ENCODE measurements at regions not wholly inside any gene's neighbourhood (a gene's known extent, or its start where the extent isn't known, plus 50 kb on each side); places are given as distances from the start of the nearest gene placed in this dataset.

GRCh38 chr4:123481717-123482116 lies 85.1 kb downstream of the SPRY1 start:
- no peak for ATAC-seq (ENCODE audit: low read depth)
- TF ChIP-seq EZH2 (IDR thresholded peaks at IDR 0.05; ENCODE audit: borderline replicate concordance, insufficient read depth, low read depth, low read length, poor library complexity, severe bottlenecking) (no peak), CTCF (IDR thresholded peaks at IDR 0.05) (no peak)
- Histone ChIP-seq H3K4me2 (replicated peaks; ENCODE audit: low read depth, low read length, poor library complexity, severe bottlenecking) (no peak overlapping the region), H3K9me3 (ENCODE audit: control extremely low read depth in 1 of 3, control insufficient read depth in 2 of 3, insufficient read depth in 1 of 3, low read length in 2 of 3) (no peaks in the 10 kb centered on the region), H3K4me1 (ENCODE audit: control insufficient read depth in 2 of 2, insufficient read depth in 2 of 2, low read length in 2 of 2) (peaks cover 15% of the 10 kb centered on the region in 2 donors), H3K4me3 (ENCODE audit: control extremely low read depth in 1 of 5, extremely low read depth in 1 of 5, insufficient read depth in 1 of 5, low read depth in 2 of 5, low read length in 4 of 5) (no peak overlapping the region), H4K20me1 (ENCODE audit: control insufficient read depth, insufficient read depth, low read length, poor library complexity, severe bottlenecking) (no peaks in the 10 kb centered on the region), H3K9ac (ENCODE audit: low read length) (no peak overlapping the region), H2AFZ (ENCODE audit: insufficient read depth, low read depth, low read length, poor library complexity, severe bottlenecking) (no peak overlapping the region), H3K79me2 (ENCODE audit: control insufficient read depth, insufficient read depth, low read length) (no peaks in the 10 kb centered on the region), H3K36me3 (replicated peaks in 1 of 2; ENCODE audit: control extremely low read depth in 1 of 2, control insufficient read depth in 1 of 2, extremely low read depth in 1 of 2, insufficient read depth in 2 of 2, low read length in 1 of 2) (no peaks in the 10 kb centered on the region), H3K27ac (ENCODE audit: low read length in 2 of 2) (no peak overlapping the region), H3K27me3 (replicated peaks in 1 of 4; ENCODE audit: control extremely low read depth in 1 of 4, control insufficient read depth in 3 of 4, insufficient read depth in 4 of 4, low read length in 3 of 4) (no peaks in the 10 kb centered on the region)
- ChIA-PET CTCF (no interaction called here), POLR2A (no interaction called here)
- DNase-seq: no peak
- no peaks in the 10 kb centered on the region for H3K27me3 Mint-ChIP-seq
- peaks cover 21% of the 10 kb centered on the region for H3K4me1 Mint-ChIP-seq
- H3K4me3 Mint-ChIP-seq: no peak overlapping the region
- WGBS (ENCODE audit: insufficient coverage): 100% methylated on average over 3 of the region's 3 CpGs
- no peaks in the 10 kb centered on the region for H3K9me3 Mint-ChIP-seq (ENCODE audit: insufficient read depth)
- intact Hi-C loops (cut with micrococcal nuclease): no loop called here
- no peak overlapping the region for H3K27ac Mint-ChIP-seq

- TF ChIP-seq CTCF (IDR thresholded peaks at IDR 0.05) (no peak), EZH2 (IDR thresholded peaks at IDR 0.05; ENCODE audit: borderline replicate concordance, insufficient read depth, low read depth, low read length, poor library complexity, severe bottlenecking) (no peak)
- Histone ChIP-seq H3K27ac (ENCODE audit: low read length in 2 of 2) (no peak overlapping the region), H3K4me3 (ENCODE audit: control extremely low read depth in 1 of 5, extremely low read depth in 1 of 5, insufficient read depth in 1 of 5, low read depth in 2 of 5, low read length in 4 of 5) (no peak overlapping the region), H3K4me2 (replicated peaks; ENCODE audit: low read depth, low read length, poor library complexity, severe bottlenecking) (no peak overlapping the region), H3K4me1 (ENCODE audit: control insufficient read depth in 2 of 2, insufficient read depth in 2 of 2, low read length in 2 of 2) (no peaks in the 10 kb centered on the region), H2AFZ (ENCODE audit: insufficient read depth, low read depth, low read length, poor library complexity, severe bottlenecking) (no peak overlapping the region), H3K36me3 (replicated peaks in 1 of 2; ENCODE audit: control extremely low read depth in 1 of 2, control insufficient read depth in 1 of 2, extremely low read depth in 1 of 2, insufficient read depth in 2 of 2, low read length in 1 of 2) (no peaks in the 10 kb centered on the region), H3K79me2 (ENCODE audit: control insufficient read depth, insufficient read depth, low read length) (no peaks in the 10 kb centered on the region), H3K27me3 (replicated peaks in 1 of 4; ENCODE audit: control extremely low read depth in 1 of 4, control insufficient read depth in 3 of 4, insufficient read depth in 4 of 4, low read length in 3 of 4) (no peaks in the 10 kb centered on the region), H4K20me1 (ENCODE audit: control insufficient read depth, insufficient read depth, low read length, poor library complexity, severe bottlenecking) (no peaks in the 10 kb centered on the region), H3K9me3 (ENCODE audit: control extremely low read depth in 1 of 3, control insufficient read depth in 2 of 3, insufficient read depth in 1 of 3, low read length in 2 of 3) (no peaks in the 10 kb centered on the region), H3K9ac (ENCODE audit: low read length) (no peak overlapping the region)
- Mint-ChIP-seq H3K27me3 (no peaks in the 10 kb centered on the region), H3K27ac (no peak overlapping the region), H3K4me3 (no peak overlapping the region), H3K4me1 (peaks cover 3% of the 10 kb centered on the region), H3K9me3 (ENCODE audit: insufficient read depth) (no peaks in the 10 kb centered on the region)
- ChIA-PET CTCF (no interaction called here), POLR2A (no interaction called here)
- intact Hi-C loops (cut with micrococcal nuclease): no loop called here
- 89% methylated on average over 3 of the region's 4 CpGs for WGBS (ENCODE audit: insufficient coverage)
- DNase-seq: no peak
- no peak for ATAC-seq (ENCODE audit: low read depth)
Observed at GRCh38 chr4:123484291-123484926, 87.8 kb downstream of the SPRY1 start.

Measured in B cell (primary cell).